ENCODE measurements at regions not wholly inside any gene's neighbourhood (a gene's known extent, or its start where the extent isn't known, plus 50 kb on each side); places are given as distances from the start of the nearest gene placed in this dataset.

DNA sequence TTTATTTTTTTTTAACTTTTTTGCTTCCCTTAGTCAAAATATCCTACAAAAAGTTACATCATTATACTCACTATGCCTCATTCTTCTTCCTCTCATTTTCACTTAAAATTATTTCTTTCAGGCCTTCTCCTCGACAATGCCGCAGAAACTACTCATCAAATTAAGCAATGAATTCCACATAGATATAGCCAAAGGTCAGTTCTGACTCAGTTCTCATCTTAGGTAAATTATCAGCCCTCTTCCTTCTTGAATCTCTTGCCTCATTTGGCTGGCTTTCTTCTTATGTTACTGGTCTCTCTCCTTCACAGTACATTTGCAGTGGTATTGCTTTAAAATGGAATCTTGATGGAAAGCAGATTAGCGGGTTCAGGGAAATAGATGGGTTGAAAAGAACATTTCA lies 260.7 kb upstream of the BRINP3 start:
- no peak overlapping the region for H3K27ac ChIP-seq
- TF ChIP-seq ZFX (IDR thresholded peaks at IDR 0.05; ENCODE audit: borderline replicate concordance) = no peak
- TF ChIP-seq, protein P1, sequence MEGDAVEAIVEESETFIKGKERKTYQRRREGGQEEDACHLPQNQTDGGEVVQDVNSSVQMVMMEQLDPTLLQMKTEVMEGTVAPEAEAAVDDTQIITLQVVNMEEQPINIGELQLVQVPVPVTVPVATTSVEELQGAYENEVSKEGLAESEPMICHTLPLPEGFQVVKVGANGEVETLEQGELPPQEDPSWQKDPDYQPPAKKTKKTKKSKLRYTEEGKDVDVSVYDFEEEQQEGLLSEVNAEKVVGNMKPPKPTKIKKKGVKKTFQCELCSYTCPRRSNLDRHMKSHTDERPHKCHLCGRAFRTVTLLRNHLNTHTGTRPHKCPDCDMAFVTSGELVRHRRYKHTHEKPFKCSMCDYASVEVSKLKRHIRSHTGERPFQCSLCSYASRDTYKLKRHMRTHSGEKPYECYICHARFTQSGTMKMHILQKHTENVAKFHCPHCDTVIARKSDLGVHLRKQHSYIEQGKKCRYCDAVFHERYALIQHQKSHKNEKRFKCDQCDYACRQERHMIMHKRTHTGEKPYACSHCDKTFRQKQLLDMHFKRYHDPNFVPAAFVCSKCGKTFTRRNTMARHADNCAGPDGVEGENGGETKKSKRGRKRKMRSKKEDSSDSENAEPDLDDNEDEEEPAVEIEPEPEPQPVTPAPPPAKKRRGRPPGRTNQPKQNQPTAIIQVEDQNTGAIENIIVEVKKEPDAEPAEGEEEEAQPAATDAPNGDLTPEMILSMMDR (IDR thresholded peaks at IDR 0.05) = no peak

DNA sequence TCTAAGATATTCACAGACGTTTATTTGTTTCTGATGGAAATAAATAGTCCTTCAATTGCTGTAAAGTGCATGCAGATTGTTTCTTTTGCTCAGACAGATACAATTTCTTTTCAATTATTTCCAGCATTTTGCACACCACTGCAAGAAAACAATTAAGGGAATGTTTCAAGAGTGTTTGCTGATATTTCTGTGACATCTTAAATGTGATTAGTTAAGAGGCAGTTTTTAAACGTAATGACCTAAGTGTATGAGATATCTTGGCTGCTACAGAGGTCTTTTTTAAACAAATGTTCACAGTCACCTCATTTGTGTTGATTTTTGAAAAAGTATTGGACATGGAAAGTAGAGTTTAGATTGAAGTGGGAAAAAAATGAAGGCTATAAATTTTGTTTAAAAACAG lies 262.3 kb upstream of the BRINP3 start:
- TF ChIP-seq, protein P1 (IDR thresholded peaks at IDR 0.05) = no peak
- no peak for TF ChIP-seq ZFX (IDR thresholded peaks at IDR 0.05; ENCODE audit: borderline replicate concordance)
- no peak overlapping the region for H3K27ac ChIP-seq

DNA sequence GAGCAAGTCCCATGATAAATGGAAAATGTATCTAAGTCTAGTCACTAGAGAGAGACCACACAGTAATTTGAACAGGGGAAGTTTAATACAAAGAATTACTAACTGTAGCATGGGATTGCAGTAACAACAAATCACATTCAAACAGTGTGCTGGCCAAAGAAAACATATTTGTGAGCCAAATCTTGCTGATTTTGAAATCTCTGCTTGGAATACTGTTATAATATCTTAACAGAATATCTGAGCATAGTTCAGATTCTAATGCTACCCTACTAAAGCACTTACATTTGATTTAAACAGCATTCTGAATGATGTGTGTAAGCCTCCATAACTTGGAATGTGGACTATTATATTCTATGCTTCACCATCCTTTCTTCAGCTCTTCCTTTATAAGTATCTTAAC lies 270.0 kb upstream of the BRINP3 start:
- no peak for TF ChIP-seq ZFX (IDR thresholded peaks at IDR 0.05; ENCODE audit: borderline replicate concordance)
- TF ChIP-seq, protein P1 (IDR thresholded peaks at IDR 0.05) = no peak
- no peak overlapping the region for H3K27ac ChIP-seq

DNA sequence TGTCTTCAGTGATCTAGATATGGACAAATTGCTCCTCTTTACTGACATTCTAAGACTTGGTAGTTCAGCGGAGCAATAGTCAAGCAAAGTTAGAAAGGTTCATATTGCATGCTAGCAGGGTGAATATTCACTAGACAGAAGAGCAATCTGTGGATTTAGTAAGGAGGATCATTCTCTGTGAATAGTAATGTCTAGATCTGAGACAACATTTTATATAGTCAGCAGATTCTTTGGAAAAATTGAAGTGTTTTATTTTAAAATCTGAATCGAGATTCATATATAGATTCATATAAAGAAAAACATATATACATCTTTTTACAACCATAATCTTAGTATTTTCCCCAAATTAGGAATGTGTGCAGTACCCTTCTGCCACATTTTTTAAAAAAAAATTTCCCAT lies 274.5 kb upstream of the BRINP3 start:
- no peak overlapping the region for H3K27ac ChIP-seq
- no peak for TF ChIP-seq ZFX (IDR thresholded peaks at IDR 0.05; ENCODE audit: borderline replicate concordance)
- TF ChIP-seq, protein P1 (IDR thresholded peaks at IDR 0.05) = no peak

DNA sequence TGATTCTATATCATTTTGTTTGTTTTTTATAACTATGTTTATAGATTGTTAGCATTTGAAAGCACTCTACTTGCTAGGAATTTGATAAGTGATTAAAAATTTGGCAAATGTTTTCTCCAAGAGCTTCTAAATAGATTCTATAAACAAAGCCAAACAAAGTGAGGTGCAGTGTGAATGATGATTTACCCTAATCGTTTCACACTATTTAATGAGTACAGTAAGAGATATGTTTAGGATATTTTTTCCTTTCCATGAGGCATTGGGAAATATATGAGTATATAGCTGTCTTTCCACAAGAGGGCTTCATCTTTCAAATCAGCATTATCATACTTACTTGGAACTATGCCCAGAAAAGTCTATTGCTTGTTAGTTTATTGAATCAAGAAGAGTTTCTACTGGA lies 277.0 kb upstream of the BRINP3 start:
- TF ChIP-seq, protein P1 (IDR thresholded peaks at IDR 0.05) = peak; percentile 54
- TF ChIP-seq ZFX (IDR thresholded peaks at IDR 0.05; ENCODE audit: borderline replicate concordance) = no peak

DNA sequence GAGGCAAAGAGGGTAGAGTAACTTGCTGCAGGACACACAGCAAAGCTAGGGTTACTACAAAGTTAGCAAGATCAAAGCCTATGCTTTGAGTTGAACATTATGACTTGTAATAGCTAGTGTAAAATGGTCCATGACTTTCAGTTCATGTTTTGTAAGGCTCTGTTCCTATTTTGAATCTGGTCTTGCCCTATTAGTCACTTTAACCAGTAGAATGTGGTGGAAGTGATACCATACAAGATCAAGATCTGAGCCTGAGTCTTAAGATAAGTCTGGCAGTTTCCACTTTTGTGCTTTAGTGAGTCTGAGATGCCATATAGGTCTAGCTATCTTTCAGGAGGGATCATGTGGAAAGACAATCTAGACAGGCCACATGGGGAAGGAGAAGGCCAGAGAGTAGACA lies 282.1 kb upstream of the BRINP3 start:
- no peak overlapping the region for H3K27ac ChIP-seq
- TF ChIP-seq, protein P1 (IDR thresholded peaks at IDR 0.05) = no peak
- TF ChIP-seq ZFX (IDR thresholded peaks at IDR 0.05; ENCODE audit: borderline replicate concordance) = no peak

More for the DNA sequence above, 277.0 kb upstream of the BRINP3 start:
- H3K27ac ChIP-seq = no peak overlapping the region

DNA sequence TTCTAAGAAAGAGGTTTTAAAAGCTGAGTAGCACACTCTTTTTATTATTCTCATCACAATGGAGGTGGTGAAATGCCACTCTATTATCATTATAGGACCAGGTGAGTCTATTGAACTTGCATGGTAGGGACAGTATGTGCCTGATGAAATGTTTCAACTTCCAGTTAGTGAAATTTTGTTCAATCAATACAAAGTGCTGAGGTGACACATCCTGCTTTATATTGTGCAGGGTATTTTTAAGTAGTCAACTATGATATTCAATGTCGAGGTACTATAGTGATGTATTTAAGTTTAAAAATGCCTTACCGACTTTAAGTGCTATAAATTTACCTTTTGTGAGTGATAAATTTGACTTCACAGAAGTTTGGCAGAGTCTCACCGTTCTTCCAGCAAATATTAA lies 284.7 kb upstream of the BRINP3 start:
- no peak overlapping the region for H3K27ac ChIP-seq
- TF ChIP-seq, protein P1 (IDR thresholded peaks at IDR 0.05) = no peak
- no peak for TF ChIP-seq ZFX (IDR thresholded peaks at IDR 0.05; ENCODE audit: borderline replicate concordance)

Data from 22Rv1 (cell line).